GM21447 (cell line): ENCODE measurements at regions not wholly inside any gene's neighbourhood (a gene's known extent, or its start where the extent isn't known, plus 50 kb on each side); places are given as distances from the start of the nearest gene placed in this dataset.
A peak's percentile ranks its signal among the peaks of the same experiment; 100 is the strongest.
"Not testable (repeated sequence)": the region's sequence is repeated elsewhere in the genome, so short reads cannot be mapped to it uniquely, and the experiment has no call there.

Source experiments
- ATAC-seq: cut with Tn5 transposase; IDR thresholded peaks from one replicate; pipeline ENCODE4 v1.9.1; 2021; ENCODE audit not compliant: unreplicated experiment

- ATAC-seq = no peak
These were observed 78.9 kb upstream of the ZNF280D start for GRCh38 chr15:56812221-56812620.

DNA sequence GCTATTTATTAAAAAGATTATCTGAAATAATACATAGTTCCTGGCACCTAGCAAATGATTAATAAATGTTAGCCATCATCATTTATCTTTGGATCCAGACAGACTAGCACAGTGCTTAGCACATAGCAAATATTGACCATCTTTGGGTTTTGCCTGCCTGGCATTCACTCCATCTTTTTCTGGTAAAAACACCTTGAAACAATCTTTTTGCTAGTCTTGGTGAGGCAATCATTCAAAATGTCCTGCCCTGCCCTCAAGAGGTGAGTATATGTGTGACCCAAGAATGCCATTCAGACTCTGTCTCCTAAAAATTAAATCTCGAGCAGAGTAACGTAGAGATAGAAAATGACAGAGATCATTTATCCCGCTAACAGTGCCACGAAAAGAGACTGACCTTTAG lies 78.3 kb upstream of the ZNF280D start:
- no peak for ATAC-seq

DNA sequence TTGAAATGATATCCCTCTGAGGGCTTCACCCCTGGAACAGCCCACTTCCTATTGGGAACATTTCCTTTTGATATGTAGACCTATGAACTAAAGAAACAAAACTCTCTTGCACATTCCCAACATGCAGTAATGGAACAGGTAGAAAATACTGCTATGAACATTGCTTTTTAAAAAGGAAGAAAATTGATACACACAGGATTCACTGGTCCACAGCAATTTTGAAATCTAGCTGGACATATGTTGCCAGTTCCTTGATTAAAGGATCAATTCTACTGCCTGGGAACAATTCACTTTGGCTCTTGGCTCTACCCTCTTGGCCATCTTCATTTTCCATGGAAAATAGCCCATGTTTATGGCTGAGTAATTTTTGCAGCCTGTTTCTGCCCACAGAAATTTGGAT lies 74.9 kb upstream of the ZNF280D start:
- ATAC-seq = no peak

GRCh38 chr15:56806148-56806536 lies 72.8 kb upstream of the ZNF280D start:
- no peak for ATAC-seq

DNA sequence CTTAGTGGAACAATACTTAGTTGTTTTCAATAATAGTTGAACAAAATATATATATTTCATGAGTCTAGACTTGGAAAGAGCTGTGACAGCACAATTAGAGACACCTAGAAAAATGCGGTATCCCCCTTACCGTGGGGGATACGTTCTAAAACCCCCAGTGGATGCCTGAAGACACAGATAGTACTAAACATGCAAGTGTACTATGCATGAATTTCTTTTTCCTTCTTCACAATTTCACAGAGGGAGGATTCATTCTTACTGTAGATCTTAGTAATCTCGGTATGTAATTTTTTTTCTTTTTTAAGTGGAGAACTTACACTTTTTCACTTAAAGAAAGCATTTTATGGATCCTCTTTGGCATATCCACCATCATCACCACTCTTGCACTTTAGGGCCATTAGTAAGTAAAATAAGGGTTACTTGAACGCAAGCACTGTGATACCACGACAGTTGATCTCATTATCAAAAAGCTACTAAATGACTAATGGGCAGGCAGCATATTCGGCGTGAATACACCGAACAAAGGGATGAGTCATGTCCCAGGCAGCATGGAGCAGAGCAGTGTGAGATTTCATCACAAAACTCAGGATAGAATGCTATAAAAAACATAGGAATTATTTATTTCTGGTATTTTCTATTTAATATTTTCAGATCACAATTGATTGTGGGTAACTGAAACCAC lies 72.3 kb upstream of the ZNF280D start:
- ATAC-seq = no peak

GRCh38 chr15:56804938-56805337 lies 71.6 kb upstream of the ZNF280D start:
- no peak for ATAC-seq

DNA sequence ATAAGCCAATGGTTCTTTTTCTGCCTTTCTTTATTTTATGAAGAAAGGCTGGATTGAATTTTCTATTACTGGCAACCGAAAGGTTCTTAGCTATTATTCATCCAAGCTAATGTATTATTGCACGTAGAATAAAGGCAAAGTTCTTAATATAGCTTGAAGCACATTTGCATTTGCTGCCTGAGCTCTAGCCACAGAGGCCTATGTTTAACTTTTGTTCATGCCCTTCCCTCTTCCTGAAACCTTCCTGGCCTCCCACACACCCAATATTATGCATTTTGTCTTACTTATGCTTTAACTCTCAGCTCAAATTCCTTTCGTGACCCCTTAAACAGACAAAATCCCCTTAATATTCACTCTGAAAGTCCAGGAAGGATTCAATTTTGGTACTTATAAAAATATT lies 71.0 kb upstream of the ZNF280D start:
- peak; percentile 48 for ATAC-seq

- ATAC-seq = no peak
These were observed 68.9 kb upstream of the ZNF280D start for GRCh38 chr15:56802161-56802560.

- peak; percentile 88 for ATAC-seq
These were observed 65.3 kb upstream of the ZNF280D start for GRCh38 chr15:56798639-56799038.

- no peak for ATAC-seq
These were observed 64.5 kb upstream of the ZNF280D start for GRCh38 chr15:56797720-56798275.

GRCh38 chr15:56795502-56795901 lies 62.2 kb upstream of the ZNF280D start:
- ATAC-seq = no peak

DNA sequence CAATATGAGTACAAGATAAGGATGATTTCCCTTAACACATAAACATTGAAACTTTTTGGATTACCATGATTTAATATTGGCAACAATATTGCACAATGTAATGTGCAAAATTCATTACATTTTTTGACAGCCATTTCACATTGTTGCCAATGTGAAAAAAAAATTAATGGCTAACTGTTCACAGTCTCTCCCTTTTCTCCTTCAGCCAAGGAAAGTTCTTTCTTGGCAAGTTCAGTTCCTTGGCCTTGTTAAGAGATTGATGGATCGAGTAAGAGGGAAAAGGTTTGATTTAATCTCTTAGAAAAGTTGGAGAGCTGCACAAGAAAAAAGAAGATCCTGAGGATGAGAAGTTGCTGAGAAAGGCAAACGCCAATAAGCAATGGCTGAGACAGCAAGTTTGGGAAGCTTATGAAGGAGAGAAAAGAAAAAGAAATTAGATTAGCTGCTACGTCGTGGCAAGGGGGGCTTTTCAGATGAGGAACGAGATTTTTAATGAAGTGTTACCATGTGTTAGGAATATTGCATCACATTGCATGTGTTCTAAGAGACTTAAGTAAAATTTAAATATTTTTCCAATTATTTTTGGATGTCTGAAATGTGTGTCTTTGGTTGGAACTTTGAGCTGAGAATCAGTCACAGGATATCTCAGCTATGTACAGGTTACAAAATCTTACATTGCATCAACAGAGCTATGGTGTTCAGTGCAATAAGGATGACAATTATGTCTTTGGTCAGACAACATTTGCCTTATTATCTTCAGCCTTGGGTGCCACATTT lies 61.4 kb upstream of the ZNF280D start:
- ATAC-seq = no peak

DNA sequence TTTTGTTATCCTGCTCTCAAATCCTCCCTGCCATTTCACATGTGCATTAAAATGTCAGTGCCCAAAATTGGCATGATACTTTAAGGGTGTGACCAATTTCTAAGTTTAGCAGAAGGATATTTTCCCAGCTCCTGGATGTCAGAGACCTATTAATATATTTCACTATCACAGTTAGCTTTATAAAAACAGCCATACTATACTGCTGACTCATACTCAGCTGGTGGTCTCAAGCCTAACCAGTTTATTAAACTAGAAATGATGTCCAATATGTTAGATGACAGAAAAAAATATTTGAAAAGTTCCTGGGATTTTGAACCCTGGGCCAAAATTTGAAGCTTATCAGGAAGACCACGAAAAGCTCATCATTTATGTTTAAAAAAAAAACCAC lies 60.9 kb upstream of the ZNF280D start:
- ATAC-seq = no peak

GRCh38 chr15:56792211-56792610 lies 58.9 kb upstream of the ZNF280D start:
- ATAC-seq = no peak

DNA sequence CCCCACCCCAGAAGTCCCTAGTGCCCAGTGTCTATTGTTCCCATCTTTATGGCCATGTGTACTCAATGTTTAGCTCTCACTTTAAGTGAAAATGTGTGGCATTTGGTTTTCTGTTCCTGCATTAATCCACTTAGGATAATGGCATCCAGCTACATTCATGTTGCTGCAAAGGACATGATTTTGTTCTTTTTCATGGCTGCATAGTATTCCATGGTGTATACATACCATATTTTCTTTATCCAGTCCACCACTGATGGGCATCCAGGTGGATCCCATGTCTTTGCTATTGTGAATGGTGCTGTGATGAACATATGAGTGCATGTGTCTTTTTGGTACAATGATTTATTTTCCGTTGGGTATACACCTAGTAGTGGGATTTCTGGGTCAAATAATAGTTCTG lies 58.2 kb upstream of the ZNF280D start:
- ATAC-seq = not testable (repeated sequence)

DNA sequence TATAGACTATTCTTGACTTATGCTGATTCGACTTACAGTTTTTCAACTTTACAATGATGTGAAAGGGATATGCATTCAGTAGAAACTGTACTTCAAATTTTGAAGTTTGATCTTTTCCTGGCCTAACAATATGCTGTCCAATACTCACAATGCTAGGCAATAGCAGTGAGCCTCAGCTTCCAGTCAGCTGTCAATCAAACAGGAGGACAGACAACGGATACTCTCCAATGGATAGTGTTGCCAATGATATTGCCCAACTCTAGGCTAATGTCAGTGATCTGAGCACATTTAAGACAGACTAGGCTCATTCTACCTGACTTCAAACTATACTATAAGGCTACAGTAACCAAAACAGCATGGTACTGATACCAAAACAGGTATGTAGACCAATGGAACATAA lies 55.0 kb upstream of the ZNF280D start:
- ATAC-seq = no peak

DNA sequence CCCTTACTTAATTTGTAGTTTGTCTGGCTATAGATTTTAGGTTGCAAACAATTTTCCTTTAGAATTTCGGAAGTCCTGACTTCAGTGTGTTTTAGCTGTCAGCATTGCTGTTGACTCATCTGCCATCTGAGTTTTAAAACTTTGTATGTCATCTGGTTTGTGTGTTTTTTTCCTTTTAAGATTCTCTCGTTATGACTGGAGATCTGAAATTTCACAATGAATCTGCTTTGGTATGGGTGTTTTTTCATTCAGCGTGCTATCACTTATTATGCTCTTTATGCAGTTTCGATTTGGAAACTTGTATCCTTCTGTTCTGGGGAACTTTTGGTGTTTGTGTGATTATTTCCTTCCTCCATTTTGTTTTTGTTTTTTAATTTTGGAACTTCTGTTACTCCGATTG lies 53.7 kb upstream of the ZNF280D start:
- peak; percentile 77 for ATAC-seq

- no peak for ATAC-seq
These were observed 50.8 kb upstream of the ZNF280D start for GRCh38 chr15:56783857-56784661.

- ATAC-seq = no peak
These were observed 50.0 kb upstream of the ZNF280D start for GRCh38 chr15:56783156-56783856.
